ENCODE measurements at regions not wholly inside any gene's neighbourhood (a gene's known extent, or its start where the extent isn't known, plus 50 kb on each side); places are given as distances from the start of the nearest gene placed in this dataset.
"Not testable (repeated sequence)": the region's sequence is repeated elsewhere in the genome, so short reads cannot be mapped to it uniquely, and the experiment has no call there.

DNA sequence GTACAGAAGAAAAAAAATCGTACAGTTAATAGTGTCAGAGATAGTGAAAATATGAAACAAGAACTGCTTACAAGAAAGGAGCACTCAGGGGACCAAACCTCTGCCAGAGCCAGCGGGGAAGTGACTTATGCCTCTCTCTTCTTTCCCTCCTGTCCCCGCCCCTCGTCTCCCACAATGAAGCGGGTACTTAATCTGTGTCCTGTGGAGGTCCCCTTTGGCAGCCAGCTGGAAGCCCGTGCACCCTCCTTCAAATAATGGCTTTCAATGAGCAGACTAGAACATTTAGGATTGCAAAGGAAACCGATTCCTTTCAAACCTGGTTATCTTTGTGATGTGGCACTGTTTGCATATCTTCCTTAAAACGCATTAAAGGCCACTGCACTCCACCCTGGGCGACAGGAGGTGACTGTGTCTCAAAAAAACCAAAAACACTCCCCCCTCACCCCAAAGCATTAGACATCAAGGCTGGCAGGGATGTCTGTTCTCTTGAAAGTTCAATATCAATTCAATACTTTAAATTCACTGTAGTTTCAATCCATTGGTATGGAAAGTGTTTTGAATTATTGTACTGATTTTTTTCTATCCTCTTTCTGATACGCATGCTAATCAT lies 51.7 kb downstream of the PPIAL4C start:
- not testable (repeated sequence) for DNase-seq

DNA sequence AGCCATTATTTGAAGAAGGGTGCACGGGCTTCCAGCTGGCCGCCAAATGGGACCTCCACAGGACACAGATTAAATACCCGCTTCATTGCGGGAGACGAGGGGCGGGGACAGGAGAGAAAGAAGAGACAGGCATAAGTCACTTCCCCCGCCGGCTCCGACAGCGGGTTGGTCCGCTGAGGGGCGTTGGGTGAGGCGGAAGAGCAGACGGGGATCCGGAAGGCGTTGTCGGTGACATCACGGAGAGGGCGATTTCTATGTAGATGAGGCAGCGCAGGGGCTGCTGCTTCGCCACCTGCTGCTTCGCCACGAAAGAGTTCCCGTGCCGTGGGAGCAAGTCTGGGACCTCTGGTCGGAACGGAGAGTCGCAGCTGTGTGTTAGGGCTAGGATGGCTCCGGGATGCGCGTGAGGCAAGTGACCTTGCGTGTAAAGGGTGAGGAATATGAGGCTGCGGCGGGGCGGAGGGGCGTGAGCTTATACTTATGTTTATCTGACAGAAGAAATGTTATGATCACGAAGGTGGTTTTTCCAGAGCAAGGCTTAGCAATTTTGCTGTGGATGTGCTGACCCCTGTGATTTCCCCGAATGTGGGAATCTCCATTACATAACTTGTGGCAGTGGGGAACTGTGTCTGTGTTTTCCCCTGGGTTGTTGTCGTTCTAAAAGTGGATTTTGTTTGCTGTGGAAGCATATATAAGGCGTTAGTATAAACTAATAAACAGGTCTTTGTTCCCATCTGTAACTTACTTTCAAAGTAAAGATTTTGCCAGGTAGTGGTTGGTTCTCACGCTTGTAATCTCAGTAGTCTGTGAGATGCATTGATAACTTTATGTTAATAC lies 52.9 kb downstream of the PPIAL4C start:
- peak; percentile 82 for DNase-seq

DNA sequence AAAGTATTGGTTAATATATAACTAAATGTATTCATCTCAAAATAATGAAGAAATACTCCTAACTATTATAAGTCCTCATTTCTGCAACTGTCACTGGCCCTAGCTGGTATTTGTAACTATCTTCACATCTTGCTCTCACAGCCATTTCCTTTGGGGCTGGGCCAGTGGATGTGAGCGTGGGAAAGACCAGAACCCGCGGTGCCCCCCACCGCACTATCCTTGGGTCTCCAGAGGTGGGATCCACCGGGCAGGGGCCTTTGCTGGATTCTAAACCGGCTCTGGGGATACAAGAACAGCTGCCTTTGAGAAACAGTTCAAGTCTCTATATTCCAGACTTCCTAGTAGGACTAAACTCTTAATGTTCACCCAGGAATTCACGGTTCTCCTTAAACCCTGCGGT lies 54.8 kb downstream of the PPIAL4C start:
- not testable (repeated sequence) for DNase-seq

DNA sequence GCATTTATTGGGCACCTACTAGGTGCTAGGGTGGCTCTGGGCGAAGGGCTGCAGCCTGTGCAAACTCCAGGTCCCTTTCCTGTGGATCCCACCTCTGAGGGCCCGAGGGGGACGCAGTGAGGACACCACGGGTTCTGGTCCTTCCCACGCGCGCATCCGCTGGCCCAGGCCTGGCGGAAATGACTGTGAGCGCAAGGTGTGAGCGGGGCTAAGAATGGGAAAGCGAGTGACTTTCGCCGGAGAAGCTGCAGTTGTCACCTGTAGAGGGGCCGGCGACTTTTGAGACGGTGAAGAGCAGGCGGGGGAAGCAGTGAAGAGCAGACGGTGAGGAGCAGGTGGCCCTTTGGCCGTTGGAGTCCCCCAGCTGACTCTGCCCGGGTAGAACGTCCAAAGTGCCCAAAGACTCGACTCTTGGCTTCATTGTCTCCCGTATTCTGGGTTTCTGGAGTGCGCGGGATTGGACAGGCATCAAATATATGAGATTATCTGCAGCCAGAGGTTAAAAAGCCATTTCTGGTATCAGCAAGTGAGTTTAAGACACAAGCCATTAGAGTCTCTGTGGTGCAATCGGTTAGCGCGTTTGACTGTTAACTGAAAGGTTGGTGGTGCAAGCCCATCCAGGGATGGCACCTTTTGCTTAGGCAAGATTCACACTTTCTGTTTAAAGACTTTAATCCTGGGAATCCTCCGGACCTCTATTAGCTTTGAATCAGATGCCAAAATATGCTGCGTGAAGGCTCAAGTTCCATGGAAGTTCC lies 55.4 kb downstream of the PPIAL4C start:
- not testable (repeated sequence) for DNase-seq

DNA sequence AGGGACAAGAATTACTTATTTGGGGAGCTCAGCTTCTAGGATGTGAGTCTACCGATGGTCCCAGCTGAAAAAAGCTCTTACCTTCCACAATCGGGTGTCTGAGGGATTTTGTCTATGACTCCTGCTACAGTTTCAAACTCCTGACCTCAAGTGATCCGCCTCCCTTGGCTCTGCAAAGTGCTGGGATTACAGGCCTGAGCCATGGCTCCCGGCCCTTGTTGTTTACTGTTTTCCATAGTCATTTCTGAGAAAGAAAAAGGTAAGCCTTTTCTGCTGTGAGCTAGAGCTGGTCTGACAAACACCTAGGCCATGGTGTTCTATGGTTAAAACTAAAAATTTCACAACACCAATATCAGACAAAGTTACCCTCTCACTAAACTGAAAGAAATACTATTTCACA lies 57.5 kb downstream of the PPIAL4C start:
- not testable (repeated sequence) for DNase-seq

DNA sequence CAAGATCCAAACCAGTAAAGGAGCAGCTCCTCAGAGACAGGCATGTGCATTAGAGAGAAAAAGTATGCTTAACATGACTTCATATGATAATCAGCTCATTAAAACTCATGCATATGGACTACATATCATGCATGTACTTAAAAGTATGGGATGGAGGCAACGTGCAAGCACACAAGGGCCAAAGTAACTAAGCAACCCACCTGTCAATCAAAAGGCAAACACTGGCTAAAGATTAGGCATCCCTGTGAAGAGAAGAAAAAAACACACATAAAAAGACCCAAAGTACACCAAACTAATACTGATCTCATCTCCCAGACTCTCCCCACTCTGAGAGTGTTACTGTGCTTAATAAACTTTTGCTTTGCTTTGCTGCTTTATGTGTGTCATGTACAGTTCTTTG lies 61.2 kb downstream of the PPIAL4C start:
- DNase-seq, result not testable (repeated sequence)

DNA sequence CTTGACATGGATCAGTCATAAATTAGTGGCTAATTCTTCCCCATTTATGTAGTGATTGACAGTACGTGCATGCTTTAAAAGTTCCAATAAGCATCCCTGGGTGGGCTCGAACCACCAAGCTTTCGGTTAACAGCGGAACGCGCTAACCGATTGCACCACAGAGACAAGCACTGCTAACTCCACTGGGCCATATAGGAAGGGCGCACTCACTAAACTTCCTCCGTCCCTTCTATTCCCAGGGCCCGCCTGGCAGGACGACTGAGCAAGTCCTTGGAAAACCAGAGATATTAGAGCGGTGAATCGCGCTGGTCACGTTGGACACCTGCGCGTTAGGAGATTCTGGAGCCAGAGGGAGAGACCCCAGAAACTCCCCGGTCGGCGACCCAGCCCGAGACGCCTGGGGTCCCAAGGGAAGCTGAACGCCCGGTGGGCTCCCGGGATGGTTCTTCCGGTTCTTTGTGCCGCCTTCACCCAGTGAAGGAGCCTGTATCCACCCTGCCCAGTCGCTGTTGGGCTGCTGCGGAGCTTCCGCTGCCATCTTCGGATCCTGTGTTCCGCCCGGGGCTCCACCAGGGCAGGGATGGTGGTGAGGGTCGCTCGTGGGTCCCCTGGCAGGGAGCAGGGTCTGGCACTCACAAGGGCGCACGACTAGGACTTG lies 62.8 kb downstream of the PPIAL4C start:
- not testable (repeated sequence) for DNase-seq

DNA sequence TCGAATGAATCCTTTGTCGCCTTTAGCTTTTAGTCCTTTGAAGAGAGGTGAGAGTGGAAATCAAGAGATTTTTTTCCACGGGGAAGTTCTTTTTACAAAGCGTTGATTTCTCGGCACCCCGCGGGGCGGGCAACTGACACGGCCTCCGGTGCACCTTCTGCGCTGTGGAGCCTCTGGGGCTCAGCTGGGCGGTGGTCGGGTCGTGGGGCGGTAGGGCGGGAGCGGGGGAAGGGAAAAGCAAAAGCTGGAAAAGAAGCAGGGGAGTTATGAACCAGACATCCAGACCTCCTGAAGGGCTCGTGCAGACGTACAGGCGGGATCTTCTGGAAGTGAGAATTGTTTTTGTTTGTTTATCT lies 63.3 kb downstream of the PPIAL4C start:
- not testable (repeated sequence) for DNase-seq

DNA sequence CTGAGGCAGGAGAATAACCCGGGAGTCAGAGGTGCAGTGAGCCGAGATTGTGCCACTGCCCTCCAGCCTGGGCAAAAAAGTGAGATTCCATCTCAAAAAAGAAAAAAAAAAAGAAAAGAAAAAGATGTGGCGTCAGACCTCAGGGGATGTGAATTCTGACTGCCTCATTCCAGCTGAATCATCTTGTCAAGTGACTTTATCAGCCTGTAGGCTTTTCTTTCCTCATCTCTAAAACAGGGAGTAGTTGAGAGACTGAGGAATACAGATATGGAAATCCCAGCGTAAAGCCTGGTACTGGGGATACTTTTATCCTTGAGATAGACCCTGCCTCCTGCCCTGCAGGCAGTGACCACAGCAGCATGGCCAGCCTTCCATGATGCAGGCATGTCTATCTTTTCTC lies 74.1 kb downstream of the PPIAL4C start:
- DNase-seq, result not testable (repeated sequence)

DNA sequence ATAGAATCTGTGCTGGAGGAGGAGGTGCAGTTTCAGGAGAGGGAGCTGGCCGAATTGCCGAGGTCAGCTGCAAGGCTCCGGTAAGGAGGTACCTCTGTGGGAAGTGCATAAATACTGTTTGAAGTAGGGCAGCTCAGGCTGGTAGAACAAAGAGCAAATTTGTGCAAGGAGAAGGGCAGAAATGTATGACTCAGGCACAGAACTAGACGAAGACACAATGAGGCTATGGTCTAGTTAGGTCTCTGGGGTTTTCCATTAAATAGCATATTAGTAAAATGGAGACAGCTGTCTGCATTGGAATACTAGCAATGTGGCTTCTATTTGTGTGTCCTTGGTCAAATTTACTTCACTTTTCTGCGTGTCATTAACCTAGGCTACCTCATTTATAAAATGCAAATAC lies 74.5 kb downstream of the PPIAL4C start:
- DNase-seq, result not testable (repeated sequence)

DNA sequence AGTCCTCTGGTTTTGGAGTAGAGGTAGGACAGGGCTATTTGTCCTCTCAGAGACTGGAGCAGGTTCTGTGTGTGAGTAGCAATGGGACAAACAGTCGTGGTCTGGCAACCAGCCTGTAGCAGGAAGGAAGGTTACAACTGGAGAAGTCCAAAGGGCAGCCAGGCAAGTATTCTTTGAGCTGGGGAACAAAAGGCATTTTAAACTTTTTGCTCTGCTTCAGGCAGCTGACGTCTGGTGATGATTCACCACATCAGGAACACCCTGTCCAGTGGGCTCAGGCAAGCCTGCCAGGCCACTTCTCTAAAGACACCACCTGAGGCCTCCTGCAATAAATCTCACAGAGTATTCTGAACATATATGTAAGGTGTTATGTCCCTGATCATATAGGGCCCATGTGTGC lies 81.0 kb downstream of the PPIAL4C start:
- not testable (repeated sequence) for DNase-seq

DNA sequence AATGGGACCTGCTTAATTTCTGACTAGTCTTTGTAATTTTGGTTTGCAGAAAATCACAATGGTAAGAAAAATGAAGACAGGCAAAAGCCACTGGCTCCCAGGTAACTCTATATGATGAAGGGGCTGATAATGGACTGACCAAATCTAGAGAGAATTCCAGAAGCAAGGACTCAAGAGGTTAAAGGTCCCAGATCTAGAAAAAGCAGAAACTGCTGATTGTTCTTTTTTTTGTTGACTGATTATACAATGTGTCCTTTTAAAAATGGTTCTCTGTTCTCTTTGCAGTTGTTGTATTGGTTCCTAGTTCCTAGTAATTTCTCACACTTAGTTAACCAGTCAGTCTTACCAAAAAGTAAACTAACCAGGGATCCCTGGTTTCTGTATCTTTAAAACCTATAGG lies 81.4 kb downstream of the PPIAL4C start:
- DNase-seq, result not testable (repeated sequence)

DNA sequence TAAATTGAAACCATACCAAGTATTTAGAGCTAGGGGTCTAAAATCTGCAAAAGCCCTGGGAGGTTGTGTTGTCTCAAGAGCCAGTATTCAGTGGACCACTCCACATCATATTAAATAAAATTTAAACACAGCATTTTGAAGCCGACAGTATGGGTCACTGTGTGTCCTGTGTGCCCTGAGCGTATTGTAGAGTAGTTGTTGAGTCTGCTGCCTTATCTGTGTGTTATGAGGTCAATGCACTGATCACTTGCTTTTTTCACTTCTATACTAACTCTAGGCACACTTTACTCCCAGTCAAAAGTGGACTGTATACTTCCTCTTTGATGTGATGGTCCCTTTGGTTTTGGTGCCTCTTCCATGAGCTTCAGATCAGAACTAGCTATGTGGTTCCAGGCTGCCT lies 81.9 kb downstream of the PPIAL4C start:
- not testable (repeated sequence) for DNase-seq

DNA sequence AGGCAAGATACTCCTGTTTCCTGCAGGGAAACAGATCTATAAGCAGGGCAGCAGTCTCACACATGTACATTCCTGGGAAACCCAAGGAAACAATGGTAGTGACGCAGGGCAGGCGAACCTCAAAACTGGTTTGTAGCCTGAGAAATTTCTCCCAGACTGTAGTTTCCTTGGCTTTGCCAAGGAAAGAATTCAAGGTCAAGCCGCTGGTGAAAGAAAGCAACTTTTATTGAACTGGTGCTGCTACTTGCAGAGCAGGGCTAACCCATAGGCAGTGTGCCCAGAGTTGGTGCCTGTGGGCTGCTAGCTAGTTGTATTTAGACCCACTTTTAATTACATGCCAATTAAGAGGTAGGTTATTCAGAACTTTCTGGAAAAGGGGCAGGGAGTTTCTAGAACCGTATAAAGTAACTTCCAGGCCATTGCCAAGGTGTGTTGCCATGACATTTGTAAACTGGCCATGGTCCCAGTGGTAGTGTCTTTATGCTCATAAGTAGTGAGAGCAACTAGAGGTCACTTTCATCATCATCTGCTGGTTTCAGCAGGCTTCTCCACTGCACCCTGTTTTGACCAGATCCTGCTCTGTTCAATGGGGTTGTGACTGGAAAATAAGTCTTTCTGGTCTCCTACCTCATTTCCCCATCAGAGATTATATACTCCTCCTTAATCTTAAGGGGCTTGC lies 89.7 kb downstream of the PPIAL4C start:
- DNase-seq, result not testable (repeated sequence)

DNA sequence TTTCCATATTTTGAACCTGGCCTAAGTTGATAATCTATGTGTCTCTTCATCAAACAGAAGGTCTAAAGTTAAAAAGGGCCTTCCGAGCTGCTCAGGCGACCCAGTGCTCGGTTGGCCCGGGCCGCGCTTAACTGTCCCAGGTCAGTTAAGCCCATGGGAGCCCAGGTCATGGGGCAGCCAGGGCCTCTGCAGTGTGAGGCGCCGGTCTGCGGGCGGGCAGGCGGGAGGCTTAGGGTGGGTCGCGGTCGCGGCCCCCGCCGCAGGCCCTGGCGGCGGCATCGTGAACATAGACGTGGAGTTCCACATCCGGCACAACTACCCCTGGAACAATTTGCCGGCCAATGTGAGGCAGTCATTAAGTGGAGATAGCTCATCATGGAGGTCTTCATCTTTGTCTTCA lies 91.3 kb downstream of the PPIAL4C start:
- DNase-seq, result not testable (repeated sequence)

DNA sequence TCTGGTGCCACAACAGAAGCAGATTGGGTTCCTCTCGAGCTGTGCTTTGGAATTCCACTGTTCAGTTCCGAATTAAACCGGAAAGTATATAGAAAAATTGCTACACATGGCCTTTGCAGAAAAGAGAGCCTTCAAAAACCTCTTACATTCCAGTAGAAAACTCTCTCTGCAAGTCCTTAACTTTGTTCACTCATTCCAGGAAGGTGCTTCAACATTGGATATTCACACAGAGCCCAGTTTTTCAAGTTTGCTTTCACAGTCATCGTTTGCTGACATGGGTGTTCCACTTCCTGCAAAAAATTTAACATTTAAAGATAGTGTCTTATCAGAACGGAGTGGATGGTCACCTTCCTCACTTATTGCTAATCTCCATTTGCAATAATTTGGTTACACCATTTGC lies 93.7 kb downstream of the PPIAL4C start:
- not testable (repeated sequence) for DNase-seq

DNA sequence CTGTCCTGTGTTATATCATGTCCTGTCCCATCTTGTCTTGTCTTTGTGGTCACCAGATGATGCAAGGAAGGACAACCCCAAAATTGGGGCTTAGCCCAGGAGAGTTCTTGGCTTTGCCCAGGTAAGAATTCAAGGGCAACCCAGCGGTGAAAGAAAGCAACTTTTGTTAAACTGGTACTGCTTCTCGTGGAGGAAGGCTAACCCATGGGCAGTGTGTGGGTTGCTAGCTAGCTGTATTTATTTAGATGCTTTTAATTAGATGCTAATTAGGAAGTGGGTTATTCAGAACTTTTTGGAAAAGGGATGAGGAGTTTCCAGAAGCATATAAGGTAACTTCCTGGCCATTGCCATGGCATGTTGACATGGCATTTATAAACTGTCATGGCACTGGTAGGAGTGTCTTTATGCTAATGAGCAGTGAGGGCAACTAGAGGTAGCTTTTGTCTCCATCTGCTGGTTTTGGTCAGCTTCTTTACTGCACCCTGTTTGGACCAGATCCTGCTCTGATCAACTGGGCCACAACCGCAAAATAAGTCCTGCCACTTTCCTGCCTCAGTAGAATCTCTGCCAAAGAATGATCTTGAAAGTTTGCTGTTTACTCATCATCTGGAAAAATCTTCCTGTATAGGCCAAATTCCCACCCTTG lies 95.8 kb upstream of the FCGR1A start:
- not testable (repeated sequence) for DNase-seq

DNA sequence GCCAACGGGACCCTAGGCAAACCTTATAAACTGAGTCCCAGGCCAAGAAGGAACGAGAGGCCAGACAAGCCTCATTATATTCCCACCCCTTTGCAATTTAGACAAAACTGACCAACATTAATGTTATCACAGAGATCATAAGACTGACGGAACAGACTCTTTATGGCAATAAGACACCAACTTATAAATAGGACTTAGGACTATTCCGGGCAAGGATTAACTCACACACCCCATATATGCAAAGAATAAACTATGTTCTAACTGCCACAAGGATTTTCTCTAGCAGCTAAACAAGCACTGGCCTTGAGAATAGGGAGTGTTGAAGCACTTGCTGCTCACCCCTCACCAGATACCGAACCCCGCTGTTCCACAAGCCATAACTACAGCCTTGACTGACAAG lies 91.1 kb upstream of the FCGR1A start:
- DNase-seq, result not testable (repeated sequence)

DNA sequence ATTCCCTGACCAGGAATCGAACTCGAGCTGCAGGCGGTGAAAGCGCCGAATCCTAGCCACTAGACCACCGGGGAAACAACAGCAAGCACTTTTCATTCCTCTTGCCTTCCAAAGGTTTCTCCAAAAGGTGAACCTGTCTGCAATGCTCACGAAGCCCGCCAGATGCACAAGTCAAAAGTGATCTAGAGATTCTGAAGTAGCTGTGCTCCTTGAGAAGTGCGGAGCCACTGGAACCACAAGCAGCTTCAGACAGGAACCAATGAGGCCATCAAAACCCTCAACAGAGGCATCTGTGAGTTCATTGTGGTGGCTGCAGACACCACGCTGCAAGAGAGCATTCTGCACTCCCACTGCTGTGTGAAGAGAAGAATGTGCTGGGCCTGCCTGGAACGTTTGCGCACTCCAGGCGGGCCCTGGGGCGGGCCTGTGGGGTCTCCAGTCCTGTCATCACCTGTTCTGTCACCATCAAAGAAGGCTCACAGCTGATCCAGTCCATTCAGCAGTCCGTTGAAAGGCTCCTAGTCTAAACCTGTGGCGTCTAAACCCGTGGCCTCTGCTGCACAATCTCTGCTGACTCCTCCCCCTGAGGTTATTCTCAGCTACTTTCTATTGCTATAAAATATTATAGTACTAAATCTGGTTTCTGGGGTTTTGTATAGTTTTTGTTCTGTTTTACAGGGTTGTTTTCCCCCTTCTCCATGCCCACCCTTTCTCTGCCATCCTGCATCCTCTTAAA lies 89.5 kb upstream of the FCGR1A start:
- not testable (repeated sequence) for DNase-seq

DNA sequence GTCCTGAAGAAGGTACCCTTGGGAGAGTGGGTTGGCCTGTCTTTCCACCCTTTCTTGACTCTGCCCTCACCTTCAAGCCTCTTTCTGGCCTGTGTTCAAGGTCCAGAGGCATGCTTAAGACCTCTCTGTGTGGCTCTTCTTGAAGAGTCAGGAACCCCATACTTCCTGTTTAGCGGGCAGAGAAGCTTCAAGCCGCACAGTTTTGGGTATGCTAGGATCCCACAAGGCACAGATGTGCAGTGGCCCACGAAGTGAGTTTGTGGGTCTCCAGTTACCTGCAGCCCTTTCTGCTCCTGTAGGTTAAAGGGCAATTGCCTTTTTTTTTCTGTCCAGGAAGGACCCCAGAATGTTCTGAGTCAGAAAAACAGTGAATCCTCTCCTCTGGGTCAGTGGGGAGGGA lies 87.4 kb upstream of the FCGR1A start:
- not testable (repeated sequence) for DNase-seq

DNA sequence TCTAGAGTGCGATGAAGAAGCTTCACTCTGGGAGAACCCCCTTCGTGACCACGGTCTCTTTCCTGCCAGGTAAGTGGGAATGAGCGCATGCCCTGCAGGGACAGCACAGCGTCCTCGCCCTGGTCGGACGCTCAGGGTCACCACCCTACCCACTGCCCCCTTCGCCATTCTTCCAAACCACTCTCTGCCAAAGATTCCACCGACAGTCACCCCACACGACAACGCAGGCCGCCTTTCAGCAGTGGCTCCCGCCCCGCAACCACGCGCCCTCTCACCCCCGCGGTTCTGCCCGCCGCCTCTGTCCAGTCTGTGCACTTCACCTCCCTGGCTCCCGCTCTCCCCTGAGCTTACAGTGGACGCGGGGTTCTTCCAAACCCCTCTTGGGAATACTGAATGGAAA lies 82.3 kb upstream of the FCGR1A start:
- not testable (repeated sequence) for DNase-seq

Measured in skin of body (tissue), 1 donor.